AG04450 (cell line): ENCODE measurements at regions not wholly inside any gene's neighbourhood (a gene's known extent, or its start where the extent isn't known, plus 50 kb on each side); places are given as distances from the start of the nearest gene placed in this dataset.

Experiments
- CTCF ChIA-PET: fragments of 300-600, 350-600 bp; formaldehyde crosslinking; extraction: SDS; loops from one replicate; lab custom pipeline; 2022; ENCODE audit warnings: antibody characterized with exemption, inconsistent platforms; lab: Charles Lee
- POLR2A ChIA-PET: fragments of 350-600 bp; formaldehyde crosslinking; extraction: SDS; loops from one replicate; lab custom pipeline; 2021; ENCODE audit warnings: antibody characterized with exemption, inconsistent platforms; lab: Yijun Ruan, JAX
- DNase-seq: peaks from one replicate; pipeline ENCODE4 v3.0.0-alpha.2; 2011; ENCODE audit warnings: low read depth, low spot score
- H3K27ac ChIP-seq: one replicate; pipeline ENCODE4 v1.5.1; 2012; ENCODE audit warnings: low read depth, low read length, control low read depth
- H3K27me3 ChIP-seq: one replicate; pipeline ENCODE4 v1.6.0; 2012; ENCODE audit warnings: low read length; ENCODE audit not compliant: control insufficient read depth, insufficient read depth
- H3K4me3 ChIP-seq: 2 replicates; pipeline ENCODE4 v1.5.1; 2011; ENCODE audit warnings: mild to moderate bottlenecking, low read depth, low read length, control low read depth
- H3K9me3 ChIP-seq: 2 replicates; pipeline ENCODE4 v1.5.1; 2012; ENCODE audit warnings: low read length; ENCODE audit not compliant: control insufficient read depth, insufficient read depth
- CTCF ChIP-seq: IDR thresholded peaks from 2 replicates; pipeline ENCODE4 v1.5.1; 2011; ENCODE audit warnings: low read depth, low read length, control low read depth, inconsistent platforms

GRCh38 chr2:8191427-8191826, 490.4 kb upstream of the ID2 start:
- ChIA-PET POLR2A (interaction anchor here (0.6 kb wide), 1 partner anchor 183 kb away, joined by 3 read pairs; no protein-coding TSS in a partner anchor), CTCF (no interaction called here)
- TF ChIP-seq CTCF: no peak
- H3K4me3 ChIP-seq: no peak overlapping the region
- no peak overlapping the region for H3K27ac ChIP-seq
- DNase-seq: peak; percentile 32
- H3K9me3 ChIP-seq: no peaks in the 10 kb centered on the region; the same call in 1 of the 2 replicates
- H3K27me3 ChIP-seq: no peaks in the 10 kb centered on the region

- CTCF ChIA-PET: no interaction called here
- H3K27ac ChIP-seq: no peak overlapping the region
- H3K4me3 ChIP-seq: no peak overlapping the region
- no peaks in the 10 kb centered on the region for H3K27me3 ChIP-seq
- POLR2A ChIA-PET: no interaction called here
- no peak for TF ChIP-seq CTCF
- no peak for DNase-seq
- no peaks in the 10 kb centered on the region; the same call in 1 of the 2 replicates for H3K9me3 ChIP-seq
These were observed 488.7 kb upstream of the ID2 start for GRCh38 chr2:8193146-8193545.

GRCh38 chr2:8193686-8194615, 487.9 kb upstream of the ID2 start:
- Histone ChIP-seq H3K27ac (no peak overlapping the region), H3K27me3 (no peaks in the 10 kb centered on the region), H3K9me3 (no peaks in the 10 kb centered on the region; the same call in 1 of the 2 replicates), H3K4me3 (no peak overlapping the region)
- POLR2A ChIA-PET: no interaction called here
- DNase-seq: no peak
- TF ChIP-seq CTCF: no peak
- CTCF ChIA-PET: no interaction called here

GRCh38 chr2:8195784-8196183, 486.1 kb upstream of the ID2 start:
- ChIA-PET POLR2A (no interaction called here), CTCF (no interaction called here)
- no peak for TF ChIP-seq CTCF
- H3K9me3 ChIP-seq: no peaks in the 10 kb centered on the region
- no peak overlapping the region for H3K27ac ChIP-seq
- no peak for DNase-seq
- H3K4me3 ChIP-seq: no peak overlapping the region
- H3K27me3 ChIP-seq: no peaks in the 10 kb centered on the region

- Histone ChIP-seq H3K4me3 (no peak overlapping the region), H3K27me3 (no peaks in the 10 kb centered on the region), H3K27ac (no peak overlapping the region), H3K9me3 (no peaks in the 10 kb centered on the region)
- CTCF ChIA-PET: no interaction called here
- no peak for TF ChIP-seq CTCF
- POLR2A ChIA-PET: no interaction called here
- no peak for DNase-seq
These were observed 485.5 kb upstream of the ID2 start for GRCh38 chr2:8196316-8196715.
